Activated T-cell treated with anti-CD3 and anti-CD28 coated beads, Interleukin-2, amount 50 U/mL, for 4 hours (primary cell): ENCODE measurements at regions not wholly inside any gene's neighbourhood (a gene's known extent, or its start where the extent isn't known, plus 50 kb on each side); places are given as distances from the start of the nearest gene placed in this dataset.

Experiments used
- ATAC-seq, 2 donors: fragments of 200-7000 bp; cut with Tn5 transposase; one replicate each; pipeline ENCODE4 v1.10.0; 2021
- DNase-seq: peaks from one replicate; pipeline ENCODE4 v3.0.0-alpha.2; 2020
- H3K27me3 Mint-ChIP-seq: one replicate; pipeline ENCODE4 v1.8.0; 2021; ENCODE audit warnings: low read depth, mixed read lengths
- H3K36me3 Mint-ChIP-seq: one replicate; pipeline ENCODE4 v1.8.0; 2022; ENCODE audit warnings: mixed read lengths; ENCODE audit not compliant: insufficient read depth
- H3K4me1 Mint-ChIP-seq: one replicate; pipeline ENCODE4 v1.8.0; 2021; ENCODE audit warnings: low read depth, mixed read lengths
- H3K4me3 Mint-ChIP-seq: one replicate; pipeline ENCODE4 v1.8.0; 2021; ENCODE audit warnings: mild to moderate bottlenecking, moderate library complexity, mixed read lengths
- H3K9me3 Mint-ChIP-seq: one replicate; pipeline ENCODE4 v1.8.0; 2021; ENCODE audit warnings: mixed read lengths

DNA sequence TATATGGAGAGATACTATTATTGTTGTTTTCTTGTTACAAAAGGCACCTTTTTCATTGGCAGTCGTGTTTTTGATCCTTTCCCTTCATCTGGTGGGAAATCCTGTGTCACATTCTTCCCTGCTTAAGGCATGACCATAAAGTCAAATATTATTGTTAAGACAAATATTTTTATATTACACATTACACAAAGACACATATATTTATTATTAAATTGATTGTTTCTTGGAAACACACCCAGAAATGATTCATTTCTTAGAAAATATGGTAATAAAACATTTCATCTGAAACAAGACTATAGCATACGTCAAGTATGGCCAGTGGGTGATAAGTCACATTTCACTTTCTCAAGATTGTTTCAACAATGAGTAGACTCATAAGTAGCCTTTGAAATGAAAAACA, 77.3 kb downstream of the KCTD12 start:
- Mint-ChIP-seq H3K27me3 (no peaks in the 10 kb centered on the region), H3K4me3 (no peak overlapping the region), H3K9me3 (peaks cover 7% of the 10 kb centered on the region), H3K4me1 (no peaks in the 10 kb centered on the region), H3K36me3 (no peaks in the 10 kb centered on the region)
- no peak for DNase-seq
- no peak for ATAC-seq

DNA sequence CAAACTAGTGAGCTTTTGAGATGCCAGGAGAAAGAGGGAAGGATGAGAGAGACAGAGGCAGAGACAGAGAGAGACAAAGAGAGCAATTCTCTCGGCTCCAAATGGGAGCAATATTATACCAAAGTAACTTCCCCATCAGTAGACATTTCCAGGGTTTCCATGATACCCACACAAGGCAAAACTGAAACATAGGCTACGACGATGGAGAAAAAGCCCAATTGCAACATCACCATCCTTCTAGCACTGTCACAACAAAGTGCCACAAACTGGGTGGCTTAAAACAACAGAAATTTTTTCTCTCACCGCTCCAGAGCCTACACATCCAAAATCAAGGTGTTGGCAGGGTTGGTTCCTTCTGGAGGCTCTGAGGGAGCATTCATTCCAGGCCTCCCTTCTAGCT, 81.4 kb downstream of the KCTD12 start:
- DNase-seq (no peak), ATAC-seq (no peak)
- H3K4me1 Mint-ChIP-seq: no peaks in the 10 kb centered on the region
- no peak overlapping the region for H3K4me3 Mint-ChIP-seq
- peaks cover 3% of the 10 kb centered on the region for H3K9me3 Mint-ChIP-seq
- H3K36me3 Mint-ChIP-seq: no peaks in the 10 kb centered on the region
- no peaks in the 10 kb centered on the region for H3K27me3 Mint-ChIP-seq

DNA sequence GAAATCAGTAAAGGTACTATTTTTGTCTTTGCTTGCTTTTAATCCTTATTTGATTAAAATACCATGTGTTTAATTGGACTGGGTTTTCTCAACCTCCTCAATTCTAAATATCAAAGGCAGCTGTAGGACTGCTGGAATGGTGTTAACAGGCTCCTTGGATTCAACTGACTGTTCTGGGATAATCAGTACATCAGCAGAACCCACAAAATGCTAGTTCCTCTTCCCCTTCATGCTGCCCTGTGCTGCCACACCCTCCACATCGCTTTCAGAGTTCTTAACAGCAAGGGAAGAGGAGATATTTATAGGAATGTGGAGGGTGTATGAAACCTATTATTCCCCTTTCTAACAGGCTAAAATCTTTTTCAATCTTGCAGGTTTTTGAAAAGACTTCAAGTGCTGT, 82.4 kb downstream of the KCTD12 start:
- no peaks in the 10 kb centered on the region for H3K36me3 Mint-ChIP-seq
- H3K4me1 Mint-ChIP-seq: no peaks in the 10 kb centered on the region
- ATAC-seq: no peak
- DNase-seq: no peak
- no peaks in the 10 kb centered on the region for H3K27me3 Mint-ChIP-seq
- peaks cover 3% of the 10 kb centered on the region for H3K9me3 Mint-ChIP-seq
- no peak overlapping the region for H3K4me3 Mint-ChIP-seq

DNA sequence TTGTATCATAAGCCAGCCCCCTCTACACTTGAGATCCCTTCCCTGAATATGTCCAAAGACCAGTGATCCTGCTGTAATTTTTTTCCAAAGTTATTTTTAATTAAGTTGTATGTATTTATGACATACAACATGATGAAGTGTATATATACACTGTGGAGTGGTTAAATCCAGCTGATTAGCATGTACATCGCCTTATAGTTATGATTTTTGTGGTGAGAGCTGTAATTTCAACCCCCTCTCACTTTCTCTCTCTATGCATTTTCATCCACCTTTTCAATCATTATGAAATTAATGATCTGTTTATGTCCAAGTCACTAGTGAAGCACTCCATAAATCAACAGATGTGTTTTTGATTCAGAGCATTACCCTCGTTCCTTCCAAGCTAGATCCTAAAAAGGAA, 85.3 kb downstream of the KCTD12 start:
- DNase-seq (no peak), ATAC-seq (no peak)
- Mint-ChIP-seq H3K4me3 (no peak overlapping the region), H3K27me3 (peaks cover 2% of the 10 kb centered on the region), H3K36me3 (no peaks in the 10 kb centered on the region), H3K4me1 (no peaks in the 10 kb centered on the region), H3K9me3 (no peaks in the 10 kb centered on the region)

DNA sequence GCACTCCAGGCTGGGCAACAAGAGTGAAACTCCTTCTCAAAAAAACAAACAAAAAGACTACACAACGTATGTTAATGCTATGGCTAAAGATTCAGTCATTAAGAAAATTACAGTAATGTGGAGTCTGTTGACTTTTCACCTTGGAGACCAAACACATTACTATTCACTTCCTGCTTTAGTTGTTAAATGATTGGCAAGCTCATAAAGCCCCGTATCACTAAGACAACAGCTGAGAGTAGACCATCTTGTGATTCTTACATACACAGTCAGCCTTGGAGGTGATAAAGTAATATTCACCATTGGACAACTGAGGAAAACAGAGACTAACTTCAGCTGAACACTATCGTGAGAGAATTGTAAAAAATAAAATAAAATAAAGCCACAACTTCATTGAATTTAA, 86.5 kb downstream of the KCTD12 start:
- DNase-seq (no peak), ATAC-seq (no peak)
- Mint-ChIP-seq H3K4me1 (no peaks in the 10 kb centered on the region), H3K27me3 (peaks cover 5% of the 10 kb centered on the region), H3K9me3 (no peaks in the 10 kb centered on the region), H3K4me3 (no peak overlapping the region), H3K36me3 (no peaks in the 10 kb centered on the region)

DNA sequence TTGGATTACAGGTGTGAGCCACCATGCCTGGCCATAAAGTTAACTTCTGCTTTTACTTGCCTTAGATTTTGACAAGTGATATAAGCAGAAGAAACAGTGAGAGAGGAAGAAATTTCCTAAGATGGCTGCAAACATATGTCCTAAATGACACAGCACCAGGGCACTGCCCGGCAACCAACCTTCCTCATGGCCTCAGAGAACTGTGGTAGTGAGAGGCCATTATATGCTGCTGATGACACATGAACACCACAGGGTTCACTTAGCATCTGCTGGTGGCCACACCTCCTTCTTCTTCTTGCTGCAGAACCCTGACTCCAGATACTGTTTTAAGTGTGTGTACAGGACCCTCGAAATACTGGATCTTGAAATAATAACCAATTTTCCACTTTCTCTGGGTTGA, 88.2 kb downstream of the KCTD12 start:
- no peak for ATAC-seq
- Mint-ChIP-seq H3K27me3 (peaks cover 5% of the 10 kb centered on the region), H3K36me3 (no peaks in the 10 kb centered on the region), H3K4me1 (no peaks in the 10 kb centered on the region), H3K9me3 (no peaks in the 10 kb centered on the region), H3K4me3 (no peak overlapping the region)
- DNase-seq: no peak

DNA sequence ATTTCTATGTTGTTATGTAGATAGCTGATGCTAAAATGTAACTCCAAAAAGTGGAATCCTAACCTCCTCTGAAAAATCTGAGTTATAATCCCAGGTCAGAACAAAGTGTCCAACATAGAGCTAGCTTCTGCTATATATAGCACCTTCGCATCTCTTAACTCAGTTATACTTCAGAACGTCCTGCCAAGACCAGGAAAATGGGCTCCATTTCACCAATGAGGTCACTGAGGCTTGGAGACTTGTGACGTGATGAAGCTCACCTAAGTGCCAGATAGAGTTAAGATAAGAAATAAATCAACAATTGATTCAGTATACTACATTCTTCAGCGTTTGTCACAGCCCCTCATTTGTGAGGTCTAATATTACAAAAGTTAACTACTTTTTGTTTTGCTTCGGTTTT, 88.8 kb downstream of the KCTD12 start:
- H3K9me3 Mint-ChIP-seq: no peaks in the 10 kb centered on the region
- ATAC-seq (no peak), DNase-seq (no peak)
- H3K27me3 Mint-ChIP-seq: peaks cover 7% of the 10 kb centered on the region
- no peaks in the 10 kb centered on the region for H3K4me1 Mint-ChIP-seq
- no peaks in the 10 kb centered on the region for H3K36me3 Mint-ChIP-seq
- no peak overlapping the region for H3K4me3 Mint-ChIP-seq

DNA sequence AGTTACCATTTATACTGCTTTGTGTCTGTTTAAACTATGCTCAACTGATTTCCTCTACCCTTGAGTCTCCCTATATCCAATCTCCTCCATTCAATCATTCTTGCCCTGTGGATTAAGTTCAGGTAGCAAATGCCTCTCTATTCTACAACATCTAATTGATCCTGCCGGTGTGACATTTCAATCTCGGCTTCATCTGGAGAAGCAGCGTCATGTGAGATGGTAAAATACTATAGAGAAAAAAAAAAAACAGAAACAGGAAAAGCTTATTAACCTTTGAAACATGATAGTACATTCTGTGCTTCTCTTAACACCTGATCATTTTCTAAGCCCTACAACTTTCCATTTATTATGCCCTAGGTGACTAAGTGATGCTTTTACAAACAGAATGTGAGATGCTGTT, 89.4 kb downstream of the KCTD12 start:
- Mint-ChIP-seq H3K9me3 (no peaks in the 10 kb centered on the region), H3K27me3 (peaks cover 7% of the 10 kb centered on the region), H3K36me3 (no peaks in the 10 kb centered on the region), H3K4me1 (no peaks in the 10 kb centered on the region), H3K4me3 (no peak overlapping the region)
- ATAC-seq: no peak
- DNase-seq: no peak

DNA sequence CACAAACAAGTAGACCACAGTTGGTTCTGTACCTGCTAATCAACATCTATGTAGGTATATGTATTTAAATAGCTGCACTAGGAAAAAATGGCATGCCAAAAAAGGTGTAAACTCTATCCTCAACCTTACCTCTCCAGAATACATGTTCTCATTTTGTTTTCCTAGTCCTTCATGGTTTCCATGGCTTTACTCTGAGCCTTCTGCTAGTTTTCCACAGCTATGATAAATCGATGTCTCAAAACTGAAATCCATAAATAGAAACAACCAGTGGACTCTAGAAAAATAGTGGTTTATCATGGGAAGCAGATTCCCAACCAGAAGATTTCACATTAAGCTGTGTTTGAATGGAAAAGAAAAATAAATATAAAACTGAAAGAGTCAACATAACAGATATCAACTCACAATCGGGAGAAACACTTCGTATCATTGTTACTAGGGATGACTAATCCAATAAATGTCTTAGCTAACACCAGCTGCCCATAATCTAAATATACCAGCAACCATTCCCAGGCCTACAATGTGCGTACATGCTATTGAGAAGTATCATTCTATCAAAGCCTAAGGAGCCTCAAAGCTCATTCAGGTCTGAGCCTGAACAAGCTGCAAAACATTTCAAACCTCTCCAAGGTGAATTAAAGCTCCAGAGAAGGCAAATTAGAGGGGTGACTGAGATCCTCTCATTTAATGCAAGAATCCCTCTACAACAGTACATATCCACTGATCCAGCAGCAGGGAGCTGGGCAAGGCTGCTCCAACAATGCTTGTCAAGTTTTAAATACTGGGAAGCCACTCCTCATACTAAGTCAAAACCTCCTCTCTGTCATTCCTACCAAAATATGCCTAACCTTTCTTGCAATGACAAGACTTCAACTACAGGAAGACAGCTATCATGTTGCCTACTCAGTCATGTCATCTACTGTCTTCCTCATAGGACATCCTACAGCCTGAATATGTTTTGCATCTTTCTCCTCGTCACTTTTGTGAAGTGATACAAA, 90.2 kb downstream of the KCTD12 start:
- DNase-seq: no peak
- Mint-ChIP-seq H3K4me1 (no peaks in the 10 kb centered on the region), H3K9me3 (no peaks in the 10 kb centered on the region), H3K27me3 (peaks cover 7% of the 10 kb centered on the region), H3K4me3 (no peak overlapping the region), H3K36me3 (no peaks in the 10 kb centered on the region)
- no peak for ATAC-seq

DNA sequence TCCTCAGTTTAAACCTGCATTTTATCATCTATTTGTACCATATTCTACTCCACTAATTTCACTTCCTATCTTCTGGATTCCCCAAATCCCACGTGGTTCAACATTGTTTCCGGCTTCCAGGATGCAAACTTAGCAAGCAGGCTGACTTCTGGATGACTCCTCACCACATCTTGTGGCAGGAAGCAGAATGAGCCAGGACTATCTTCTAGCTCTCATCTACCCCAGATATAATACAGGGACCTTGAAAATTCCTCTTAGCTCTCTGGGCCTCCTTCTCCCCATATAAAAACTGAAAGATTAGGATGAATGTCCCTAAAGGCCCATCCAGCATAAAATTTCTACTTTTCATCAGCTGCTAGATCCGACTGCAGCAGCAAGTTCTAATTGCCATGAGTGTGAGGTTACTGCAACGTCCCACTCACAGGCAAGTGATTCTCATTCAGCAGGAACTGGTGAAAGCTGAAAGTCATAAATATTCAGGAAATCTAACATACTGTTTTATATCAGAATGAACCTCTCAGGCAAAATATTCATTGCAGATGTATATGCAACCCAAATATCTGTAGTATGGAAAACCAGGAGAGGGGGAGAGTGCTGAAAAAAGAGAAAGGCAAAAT, 93.4 kb downstream of the KCTD12 start:
- H3K4me3 Mint-ChIP-seq: no peak overlapping the region
- no peaks in the 10 kb centered on the region for H3K9me3 Mint-ChIP-seq
- peaks cover 8% of the 10 kb centered on the region for H3K27me3 Mint-ChIP-seq
- DNase-seq (no peak), ATAC-seq (no peak)
- H3K4me1 Mint-ChIP-seq: no peaks in the 10 kb centered on the region
- H3K36me3 Mint-ChIP-seq: no peaks in the 10 kb centered on the region

DNA sequence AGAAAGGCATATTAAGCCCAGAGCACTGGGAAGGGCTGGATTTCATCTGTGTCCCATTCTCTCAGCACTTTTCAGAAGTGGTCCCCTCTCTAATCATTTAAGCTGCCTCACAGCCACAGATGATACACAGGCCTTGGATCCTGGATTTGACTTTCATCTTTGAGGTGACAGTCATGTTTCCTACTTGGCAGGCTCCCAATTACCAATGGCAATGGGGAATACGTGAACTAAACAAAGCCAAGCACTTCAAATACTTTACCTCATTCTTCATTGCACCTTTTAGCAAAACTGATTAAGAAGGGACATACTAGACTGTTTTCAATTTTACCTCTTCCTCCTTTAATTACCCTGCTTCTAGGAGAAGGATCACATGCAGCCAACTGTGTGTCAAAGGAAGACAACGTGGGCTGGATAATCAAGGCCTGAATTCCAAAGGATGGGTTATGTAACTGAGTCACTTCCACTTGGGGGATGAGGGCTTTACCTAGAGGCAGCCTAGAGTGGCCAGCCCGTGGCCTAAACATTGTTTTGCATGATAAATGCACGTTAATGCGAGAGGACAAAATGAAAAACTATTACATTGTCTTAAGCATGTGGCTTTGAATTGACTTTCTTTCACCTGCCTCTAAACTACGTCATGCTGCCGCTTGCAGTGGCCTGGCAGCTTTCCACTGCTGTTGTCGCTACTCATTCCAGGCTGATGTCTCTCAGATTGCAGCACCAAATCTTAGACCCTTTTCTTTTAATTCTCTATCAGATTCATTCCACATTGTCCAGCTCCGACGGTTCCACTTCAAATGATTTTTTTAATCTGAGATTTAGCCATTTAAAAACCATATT, 95.0 kb downstream of the KCTD12 start:
- no peaks in the 10 kb centered on the region for H3K36me3 Mint-ChIP-seq
- no peak for DNase-seq

DNA sequence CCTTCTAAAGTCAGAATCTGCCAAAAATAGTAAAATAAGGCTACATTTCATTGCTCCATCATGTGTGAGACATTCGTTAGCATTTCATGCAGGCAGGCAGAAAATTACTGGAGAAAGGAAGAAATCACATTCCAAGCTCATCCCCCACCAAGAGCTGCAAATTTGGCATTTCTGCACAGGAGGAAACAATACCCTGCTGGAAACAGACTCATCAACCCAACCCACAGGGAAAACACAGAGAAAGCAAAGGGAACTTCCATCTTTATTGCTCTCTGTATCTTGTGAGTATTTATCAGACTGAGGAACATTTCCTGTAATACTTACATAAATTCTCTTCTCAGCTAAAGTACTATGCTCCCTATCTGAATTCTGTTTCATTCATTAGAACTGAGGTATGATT, 95.7 kb downstream of the KCTD12 start:
- Mint-ChIP-seq H3K4me1 (no peaks in the 10 kb centered on the region), H3K27me3 (peaks cover 7% of the 10 kb centered on the region), H3K36me3 (no peaks in the 10 kb centered on the region), H3K4me3 (no peak overlapping the region), H3K9me3 (peaks cover 5% of the 10 kb centered on the region)
- no peak for DNase-seq
- ATAC-seq: no peak

More for the DNA sequence above, 95.0 kb downstream of the KCTD12 start:
- Mint-ChIP-seq H3K4me1 (no peaks in the 10 kb centered on the region), H3K9me3 (no peaks in the 10 kb centered on the region), H3K27me3 (peaks cover 10% of the 10 kb centered on the region), H3K4me3 (no peak overlapping the region)
- no peak for ATAC-seq

DNA sequence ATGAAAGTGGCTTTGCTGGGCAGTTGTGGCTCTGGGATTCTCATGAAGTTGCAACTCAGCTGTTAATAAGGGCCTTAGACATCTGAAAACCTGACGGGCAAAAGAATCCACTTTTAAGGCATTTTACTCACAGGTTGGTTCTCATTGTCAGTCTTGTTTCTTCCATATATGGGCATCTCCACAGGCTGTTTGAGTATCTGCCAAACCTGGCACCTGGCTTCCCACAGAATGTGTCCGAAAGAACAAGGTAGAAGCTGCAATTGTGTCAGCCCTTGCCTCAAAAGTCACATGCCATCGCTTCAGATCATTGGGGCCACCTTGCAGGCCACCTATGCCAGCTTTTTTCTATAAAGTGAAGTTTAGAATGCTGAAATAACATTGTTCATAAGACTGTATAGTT, 102.4 kb downstream of the KCTD12 start:
- ATAC-seq (no peak), DNase-seq (no peak)
- Mint-ChIP-seq H3K4me1 (no peaks in the 10 kb centered on the region), H3K9me3 (peaks cover 5% of the 10 kb centered on the region), H3K4me3 (no peak overlapping the region), H3K27me3 (peaks cover 12% of the 10 kb centered on the region), H3K36me3 (no peaks in the 10 kb centered on the region)

DNA sequence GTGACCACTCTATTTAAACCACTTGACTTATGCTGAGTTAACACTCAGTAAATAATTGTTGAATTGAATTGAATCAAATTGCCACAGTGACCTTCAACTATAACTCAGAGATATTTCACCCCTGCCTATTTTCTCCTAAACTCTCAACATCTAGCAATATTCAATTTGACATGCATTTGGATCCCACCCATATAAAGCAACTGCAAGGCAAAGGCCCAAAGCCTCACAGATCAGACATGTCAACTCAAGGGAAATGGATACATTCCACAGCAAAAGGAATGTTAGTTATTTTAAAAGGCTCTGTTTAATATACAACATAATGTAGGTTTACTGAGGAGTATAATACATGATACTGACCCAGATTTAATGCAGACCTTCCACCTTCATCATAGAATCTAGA, 107.4 kb downstream of the KCTD12 start:
- Mint-ChIP-seq H3K27me3 (peaks cover 9% of the 10 kb centered on the region), H3K9me3 (no peaks in the 10 kb centered on the region), H3K36me3 (no peaks in the 10 kb centered on the region), H3K4me1 (no peaks in the 10 kb centered on the region), H3K4me3 (no peak overlapping the region)
- DNase-seq (no peak), ATAC-seq (no peak)
